IMR-90 (cell line): ENCODE measurements at regions not wholly inside any gene's neighbourhood (a gene's known extent, or its start where the extent isn't known, plus 50 kb on each side); places are given as distances from the start of the nearest gene placed in this dataset.

Experiments
- CTCF ChIP-seq: conservative IDR thresholded peaks from 2 replicates; pipeline ENCODE4 v1.5.1; 2012; ENCODE audit warnings: mild to moderate bottlenecking, low read depth, low read length, improper control_type of control experiment
- RAD21 ChIP-seq: IDR thresholded peaks from 2 replicates; pipeline ENCODE4 v1.6.1; 2012; ENCODE audit warnings: low read length, improper control_type of control experiment
- SMC3 ChIP-seq: fragments of 150-350 bp; IDR thresholded peaks from 2 replicates; pipeline ENCODE4 v1.6.1; 2016; ENCODE audit warnings: low read depth, mild to moderate bottlenecking, antibody characterized with exemption, low read length, moderate library complexity

- no peak for TF ChIP-seq RAD21
- TF ChIP-seq CTCF, result no peak
- no peak for TF ChIP-seq SMC3
Measured at GRCh38 chr4:108398836-108399235, 221.5 kb upstream of the RPL34 start.
